Progenitor cell of endocrine pancreas (in vitro differentiated cells): ENCODE measurements at regions not wholly inside any gene's neighbourhood (a gene's known extent, or its start where the extent isn't known, plus 50 kb on each side); places are given as distances from the start of the nearest gene placed in this dataset.

Experiments used
- DNase-seq: peaks from one replicate; pipeline ENCODE4 v3.0.0; 2021; ENCODE audit warnings: low spot score; ENCODE audit not compliant: unreplicated experiment
- H3K27ac Mint-ChIP-seq: 2 replicates; pipeline ENCODE4 v1.8.0; 2021; ENCODE audit warnings: mild to moderate bottlenecking, moderate library complexity, mixed read lengths
- H3K27me3 Mint-ChIP-seq: 2 replicates; pipeline ENCODE4 v1.8.0; 2021; ENCODE audit warnings: mixed read lengths
- H3K36me3 Mint-ChIP-seq: 2 replicates; pipeline ENCODE4 v1.8.0; 2022; ENCODE audit warnings: mixed read lengths; ENCODE audit not compliant: insufficient read depth
- H3K4me1 Mint-ChIP-seq: 2 replicates; pipeline ENCODE4 v1.8.0; 2021; ENCODE audit warnings: low read depth, mixed read lengths
- H3K4me3 Mint-ChIP-seq: 2 replicates; pipeline ENCODE4 v1.8.0; 2021; ENCODE audit warnings: low read depth, mild to moderate bottlenecking, moderate library complexity, mixed read lengths
- H3K9me3 Mint-ChIP-seq: 2 replicates; pipeline ENCODE4 v1.8.0; 2021; ENCODE audit warnings: low read depth, mixed read lengths
- TF ChIP-seq, protein P1 (sequence below): fragments of 200-600 bp; sonication (generic); IDR thresholded peaks from one replicate; pipeline ENCODE4 v1.5.0; 2021; ENCODE audit warnings: antibody characterized with exemption, mild to moderate bottlenecking; ENCODE audit not compliant: unreplicated experiment

DNA sequence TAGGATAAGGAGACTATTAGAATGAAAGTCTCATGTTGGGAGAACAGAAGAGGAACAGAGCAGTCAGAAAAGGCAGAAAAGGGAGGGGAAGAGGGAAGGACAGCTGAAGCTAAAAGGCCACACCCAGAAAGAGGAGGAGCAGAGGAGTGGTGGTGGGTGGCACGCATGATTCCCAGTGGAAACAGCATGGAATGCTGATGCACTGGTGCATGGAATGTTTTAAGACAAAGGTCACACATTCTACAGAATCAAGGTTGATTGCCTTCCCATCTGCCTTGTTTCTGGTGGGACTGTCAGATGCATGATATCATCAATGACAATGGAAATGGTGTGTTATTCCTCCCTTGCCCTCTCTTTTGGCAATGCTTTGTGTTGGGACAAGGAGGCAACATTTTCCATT, 285.4 kb upstream of the MKI67 start:
- H3K27ac Mint-ChIP-seq: no peak overlapping the region
- no peak overlapping the region for H3K4me3 Mint-ChIP-seq
- H3K4me1 Mint-ChIP-seq: no peaks in the 10 kb centered on the region
- H3K9me3 Mint-ChIP-seq: no peaks in the 10 kb centered on the region
- no peak for DNase-seq
- H3K36me3 Mint-ChIP-seq: no peaks in the 10 kb centered on the region
- TF ChIP-seq, protein P1, sequence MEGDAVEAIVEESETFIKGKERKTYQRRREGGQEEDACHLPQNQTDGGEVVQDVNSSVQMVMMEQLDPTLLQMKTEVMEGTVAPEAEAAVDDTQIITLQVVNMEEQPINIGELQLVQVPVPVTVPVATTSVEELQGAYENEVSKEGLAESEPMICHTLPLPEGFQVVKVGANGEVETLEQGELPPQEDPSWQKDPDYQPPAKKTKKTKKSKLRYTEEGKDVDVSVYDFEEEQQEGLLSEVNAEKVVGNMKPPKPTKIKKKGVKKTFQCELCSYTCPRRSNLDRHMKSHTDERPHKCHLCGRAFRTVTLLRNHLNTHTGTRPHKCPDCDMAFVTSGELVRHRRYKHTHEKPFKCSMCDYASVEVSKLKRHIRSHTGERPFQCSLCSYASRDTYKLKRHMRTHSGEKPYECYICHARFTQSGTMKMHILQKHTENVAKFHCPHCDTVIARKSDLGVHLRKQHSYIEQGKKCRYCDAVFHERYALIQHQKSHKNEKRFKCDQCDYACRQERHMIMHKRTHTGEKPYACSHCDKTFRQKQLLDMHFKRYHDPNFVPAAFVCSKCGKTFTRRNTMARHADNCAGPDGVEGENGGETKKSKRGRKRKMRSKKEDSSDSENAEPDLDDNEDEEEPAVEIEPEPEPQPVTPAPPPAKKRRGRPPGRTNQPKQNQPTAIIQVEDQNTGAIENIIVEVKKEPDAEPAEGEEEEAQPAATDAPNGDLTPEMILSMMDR: no peak
- H3K27me3 Mint-ChIP-seq: no peaks in the 10 kb centered on the region

DNA sequence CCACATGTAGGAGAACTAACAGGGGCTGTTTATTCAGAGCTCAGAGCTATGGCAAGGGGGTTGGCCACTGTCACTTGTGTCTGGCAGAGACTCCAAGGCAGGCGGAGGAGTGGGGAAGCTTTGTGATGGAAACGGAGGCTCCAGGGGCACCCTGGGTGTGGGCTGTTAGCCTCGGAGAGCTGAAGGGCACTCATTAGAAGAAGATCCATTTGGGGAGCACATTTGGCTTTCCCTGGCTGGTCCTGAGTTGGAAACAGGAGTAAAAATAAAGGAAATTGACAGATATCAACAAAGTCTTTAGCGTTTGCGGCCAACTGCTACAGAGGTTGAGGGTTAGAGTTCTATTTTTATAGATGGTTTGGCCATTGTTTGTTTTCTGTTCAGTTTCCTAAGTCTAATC, 288.3 kb upstream of the MKI67 start:
- H3K9me3 Mint-ChIP-seq: no peaks in the 10 kb centered on the region
- no peak for DNase-seq
- TF ChIP-seq, protein P1: no peak
- no peaks in the 10 kb centered on the region for H3K36me3 Mint-ChIP-seq
- H3K27ac Mint-ChIP-seq: no peak overlapping the region
- no peaks in the 10 kb centered on the region for H3K4me1 Mint-ChIP-seq
- H3K4me3 Mint-ChIP-seq: no peak overlapping the region
- H3K27me3 Mint-ChIP-seq: no peaks in the 10 kb centered on the region

DNA sequence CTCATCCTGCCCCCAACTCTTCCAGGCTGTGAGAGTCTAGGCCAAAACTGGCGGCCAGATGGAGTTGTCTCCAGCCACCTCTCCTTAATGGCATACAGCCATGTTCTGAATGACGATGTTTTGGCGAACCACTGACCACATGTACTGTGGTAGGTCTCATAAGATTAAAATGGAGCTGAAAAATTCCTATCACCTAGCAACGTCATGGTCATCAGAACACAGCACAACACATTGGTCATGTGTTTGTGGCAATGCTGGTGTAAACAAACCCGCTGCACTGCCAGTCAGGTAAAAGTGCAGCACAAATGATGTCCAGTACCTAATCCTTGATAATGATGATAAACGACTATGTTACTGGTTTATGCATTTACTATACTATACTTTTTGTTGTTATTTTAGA, 290.0 kb upstream of the MKI67 start:
- H3K9me3 Mint-ChIP-seq: no peaks in the 10 kb centered on the region
- no peaks in the 10 kb centered on the region for H3K36me3 Mint-ChIP-seq
- H3K4me3 Mint-ChIP-seq: no peak overlapping the region
- no peaks in the 10 kb centered on the region for H3K4me1 Mint-ChIP-seq
- peaks cover 4% of the 10 kb centered on the region for H3K27me3 Mint-ChIP-seq
- H3K27ac Mint-ChIP-seq: no peak overlapping the region
- DNase-seq: no peak
- TF ChIP-seq, protein P1: no peak

DNA sequence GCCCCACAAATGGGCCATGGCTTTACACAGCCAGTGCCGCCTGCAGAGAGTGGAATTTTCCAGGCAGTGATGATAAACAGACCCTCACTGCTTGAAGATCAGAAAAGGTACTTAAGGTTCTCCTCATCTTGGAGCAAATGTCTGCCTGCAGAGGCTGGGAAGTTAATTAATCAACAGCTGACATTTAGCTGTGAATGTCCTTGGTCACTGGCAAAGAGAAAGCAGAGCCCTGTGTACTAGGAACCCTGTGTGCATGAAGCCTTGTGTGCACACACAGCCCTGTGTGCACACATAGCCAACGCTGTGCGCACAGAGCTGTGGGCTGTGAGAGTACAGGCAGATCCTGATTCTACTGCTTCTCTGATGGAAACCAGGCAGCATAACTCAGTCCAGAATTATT, 291.6 kb upstream of the MKI67 start:
- H3K27me3 Mint-ChIP-seq: peaks cover 5% of the 10 kb centered on the region
- H3K27ac Mint-ChIP-seq: no peak overlapping the region
- DNase-seq: no peak
- no peak overlapping the region for H3K4me3 Mint-ChIP-seq
- H3K9me3 Mint-ChIP-seq: no peaks in the 10 kb centered on the region
- TF ChIP-seq, protein P1: no peak
- H3K36me3 Mint-ChIP-seq: no peaks in the 10 kb centered on the region
- H3K4me1 Mint-ChIP-seq: no peaks in the 10 kb centered on the region

DNA sequence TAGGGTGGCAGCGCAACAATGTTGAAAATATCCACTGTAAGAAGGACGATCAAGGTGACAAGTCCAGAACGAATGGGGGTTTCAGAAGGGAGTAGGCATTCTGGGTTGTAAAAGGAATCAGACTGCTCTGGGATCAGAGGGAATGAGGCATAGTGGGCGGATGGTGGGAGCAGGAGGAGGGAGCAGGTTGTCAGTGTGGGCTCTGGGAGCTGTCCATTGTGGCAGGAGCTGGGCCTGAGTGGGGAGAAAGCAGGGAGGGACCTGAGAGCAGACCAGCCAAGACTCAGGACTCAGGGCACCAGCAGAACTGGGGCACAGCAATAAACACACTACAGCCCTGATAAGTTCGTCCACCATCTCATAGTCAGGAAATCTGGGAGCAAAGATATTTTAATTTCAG, 292.6 kb upstream of the MKI67 start:
- H3K4me3 Mint-ChIP-seq: no peak overlapping the region

More for the DNA sequence above, 292.6 kb upstream of the MKI67 start:
- Mint-ChIP-seq H3K9me3 (no peaks in the 10 kb centered on the region), H3K36me3 (no peaks in the 10 kb centered on the region), H3K4me1 (no peaks in the 10 kb centered on the region), H3K27ac (no peak overlapping the region), H3K27me3 (peaks cover 5% of the 10 kb centered on the region)
- TF ChIP-seq, protein P1: no peak
- DNase-seq: no peak
